HUES48 (cell line): ENCODE measurements at regions not wholly inside any gene's neighbourhood (a gene's known extent, or its start where the extent isn't known, plus 50 kb on each side); places are given as distances from the start of the nearest gene placed in this dataset.

ENCODE experiments used
- H3K27ac ChIP-seq: one replicate; pipeline ENCODE4 v1.7.0; 2013; ENCODE audit warnings: low read depth, low read length, inconsistent platforms
- H3K27me3 ChIP-seq: 2 replicates; pipeline ENCODE4 v1.6.1; 2013; ENCODE audit warnings: mild to moderate bottlenecking, low read length; ENCODE audit not compliant: control insufficient read depth, insufficient read depth
- H3K36me3 ChIP-seq: 2 replicates; pipeline ENCODE4 v1.6.1; 2013; ENCODE audit warnings: low read length; ENCODE audit not compliant: control insufficient read depth, insufficient read depth
- H3K4me1 ChIP-seq: 2 replicates; pipeline ENCODE4 v1.6.1; 2013; ENCODE audit warnings: mild to moderate bottlenecking, low read length; ENCODE audit not compliant: control insufficient read depth, insufficient read depth
- H3K4me3 ChIP-seq: 2 replicates; pipeline ENCODE4 v1.5.1; 2013; ENCODE audit warnings: mild to moderate bottlenecking, low read depth, low read length
- H3K9ac ChIP-seq: 2 replicates; pipeline ENCODE4 v1.6.1; 2013; ENCODE audit warnings: mild to moderate bottlenecking, low read depth, low read length, moderate library complexity
- H3K9me3 ChIP-seq: 2 replicates; pipeline ENCODE4 v1.6.1; 2013; ENCODE audit warnings: low read length; ENCODE audit not compliant: control insufficient read depth, insufficient read depth

DNA sequence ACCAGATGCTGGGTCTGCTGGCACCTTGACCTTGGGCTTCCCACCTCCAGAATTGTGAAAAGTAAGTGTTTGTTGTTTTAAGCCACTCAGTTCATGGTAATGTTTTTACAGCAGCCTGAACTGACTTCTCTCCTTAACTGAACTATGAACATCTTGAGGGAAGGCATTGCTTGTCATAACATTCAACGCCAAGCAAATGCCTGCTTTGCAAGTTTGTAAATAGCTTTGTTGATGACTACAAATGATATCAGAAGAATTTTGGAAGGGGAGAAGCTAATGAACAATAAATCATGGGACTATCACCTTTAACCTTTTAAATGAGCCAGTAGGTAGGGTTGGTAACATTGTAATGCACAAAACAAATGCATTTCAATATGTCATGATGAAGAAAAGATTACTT, 402.4 kb upstream of the ADARB2 start:
- Histone ChIP-seq H3K27ac (no peak overlapping the region), H3K36me3 (no peaks in the 10 kb centered on the region), H3K4me1 (peaks cover 8% of the 10 kb centered on the region; the same call in 1 of the 2 replicates), H3K9me3 (no peaks in the 10 kb centered on the region), H3K9ac (no peak overlapping the region), H3K27me3 (no peaks in the 10 kb centered on the region), H3K4me3 (no peak overlapping the region)

- H3K36me3 ChIP-seq = no peaks in the 10 kb centered on the region
- no peak overlapping the region for H3K4me3 ChIP-seq
- H3K27me3 ChIP-seq = no peaks in the 10 kb centered on the region
- no peak overlapping the region for H3K9ac ChIP-seq
- H3K9me3 ChIP-seq = no peaks in the 10 kb centered on the region; the same call in 1 of the 2 replicates
- H3K27ac ChIP-seq = no peak overlapping the region
- peaks cover 8% of the 10 kb centered on the region; the same call in 1 of the 2 replicates for H3K4me1 ChIP-seq
These were observed 400.3 kb upstream of the ADARB2 start for GRCh38 chr10:2137549-2138174.

- H3K27ac ChIP-seq = no peak overlapping the region
- H3K4me1 ChIP-seq = no peaks in the 10 kb centered on the region
These were observed 393.5 kb upstream of the ADARB2 start for GRCh38 chr10:2130705-2131305.

DNA sequence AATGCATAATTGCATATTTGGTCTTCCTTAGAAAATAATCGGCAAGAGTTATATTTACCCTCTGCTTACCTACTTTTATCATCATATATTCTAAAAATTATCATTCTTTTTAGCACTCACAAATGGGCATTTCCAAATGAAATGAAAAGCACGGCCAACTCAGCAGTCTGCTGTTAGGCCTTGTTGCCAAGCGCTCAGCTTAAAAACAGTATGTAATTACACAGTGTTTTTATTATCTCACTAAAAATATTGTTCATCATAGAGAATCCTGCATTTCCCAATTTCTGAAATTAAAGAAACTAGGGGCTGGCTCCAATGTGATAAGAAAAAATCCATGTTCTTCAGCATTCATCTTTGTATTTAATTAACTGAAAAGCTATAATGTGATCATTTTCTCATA, 391.7 kb upstream of the ADARB2 start:
- H3K9ac ChIP-seq = no peak overlapping the region
- no peaks in the 10 kb centered on the region for H3K4me1 ChIP-seq

More at GRCh38 chr10:2130705-2131305, 393.5 kb upstream of the ADARB2 start:
- Histone ChIP-seq H3K9ac (no peak overlapping the region), H3K27me3 (no peaks in the 10 kb centered on the region), H3K4me3 (no peak overlapping the region), H3K9me3 (no peaks in the 10 kb centered on the region; the same call in 1 of the 2 replicates), H3K36me3 (no peaks in the 10 kb centered on the region)

GRCh38 chr10:2124135-2124534, 386.8 kb upstream of the ADARB2 start:
- Histone ChIP-seq H3K4me1 (no peaks in the 10 kb centered on the region), H3K9ac (no peak overlapping the region), H3K36me3 (no peaks in the 10 kb centered on the region), H3K27ac (no peak overlapping the region), H3K4me3 (no peak overlapping the region), H3K27me3 (no peaks in the 10 kb centered on the region), H3K9me3 (no peaks in the 10 kb centered on the region)

More for the DNA sequence above, 391.7 kb upstream of the ADARB2 start:
- H3K27me3 ChIP-seq = no peaks in the 10 kb centered on the region
- no peak overlapping the region for H3K27ac ChIP-seq
- no peaks in the 10 kb centered on the region; the same call in 1 of the 2 replicates for H3K9me3 ChIP-seq
- no peak overlapping the region for H3K4me3 ChIP-seq
- H3K36me3 ChIP-seq = no peaks in the 10 kb centered on the region

- Histone ChIP-seq H3K36me3 (no peaks in the 10 kb centered on the region), H3K27ac (no peak overlapping the region), H3K27me3 (no peaks in the 10 kb centered on the region), H3K9ac (no peak overlapping the region), H3K9me3 (no peaks in the 10 kb centered on the region), H3K4me3 (no peak overlapping the region), H3K4me1 (no peaks in the 10 kb centered on the region)
These were observed 385.3 kb upstream of the ADARB2 start for GRCh38 chr10:2122431-2123124.

- Histone ChIP-seq H3K27ac (no peak overlapping the region), H3K9ac (no peak overlapping the region), H3K36me3 (no peaks in the 10 kb centered on the region), H3K4me1 (no peaks in the 10 kb centered on the region), H3K9me3 (no peaks in the 10 kb centered on the region), H3K4me3 (no peak overlapping the region), H3K27me3 (no peaks in the 10 kb centered on the region)
These were observed 384.6 kb upstream of the ADARB2 start for GRCh38 chr10:2121929-2122328.

DNA sequence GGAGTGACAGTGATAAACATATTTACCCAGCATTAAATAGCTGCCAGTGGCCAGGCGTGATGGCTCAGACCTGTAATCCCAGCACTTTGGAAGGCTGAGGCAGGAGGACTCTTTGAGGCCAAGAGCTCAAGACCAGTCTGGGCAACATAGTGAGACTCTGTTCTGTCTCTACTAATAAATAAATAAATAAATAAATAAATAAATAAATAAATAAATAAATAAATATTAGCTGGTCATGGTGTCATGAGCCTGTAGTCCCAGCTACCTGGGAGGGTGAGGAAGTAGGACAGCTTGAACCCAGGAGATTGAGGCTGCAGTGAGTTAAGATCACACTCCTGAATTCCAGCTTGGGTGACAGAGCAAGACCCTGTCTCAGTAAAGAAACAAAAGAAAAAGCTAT, 384.0 kb upstream of the ADARB2 start:
- no peaks in the 10 kb centered on the region for H3K27me3 ChIP-seq
- H3K27ac ChIP-seq = no peak overlapping the region
- no peaks in the 10 kb centered on the region for H3K9me3 ChIP-seq
- H3K36me3 ChIP-seq = no peaks in the 10 kb centered on the region
- no peak overlapping the region for H3K4me3 ChIP-seq
- H3K4me1 ChIP-seq = no peaks in the 10 kb centered on the region
- no peak overlapping the region for H3K9ac ChIP-seq

DNA sequence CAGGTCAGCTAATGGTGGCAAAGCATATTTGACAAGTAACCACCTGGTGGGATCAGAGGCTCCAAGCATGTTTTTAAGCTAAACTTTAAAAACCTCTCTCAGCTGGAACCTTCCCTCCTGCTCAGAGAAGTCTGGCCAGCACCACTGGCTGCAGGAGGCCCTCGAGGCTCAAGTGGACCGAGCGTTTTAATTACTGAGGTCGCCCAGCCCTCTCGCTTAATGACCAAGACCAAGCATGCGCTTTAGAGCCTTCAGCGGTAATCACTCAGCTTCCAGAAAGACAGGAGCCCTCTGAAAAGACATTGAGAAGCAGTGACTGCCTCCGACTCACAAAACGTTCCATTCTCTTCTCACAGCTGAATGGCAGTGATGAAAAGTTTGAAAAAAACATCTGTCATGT, 383.4 kb upstream of the ADARB2 start:
- Histone ChIP-seq H3K27me3 (no peaks in the 10 kb centered on the region), H3K27ac (no peak overlapping the region), H3K36me3 (no peaks in the 10 kb centered on the region), H3K4me3 (no peak overlapping the region), H3K4me1 (no peaks in the 10 kb centered on the region), H3K9ac (no peak overlapping the region), H3K9me3 (no peaks in the 10 kb centered on the region)

DNA sequence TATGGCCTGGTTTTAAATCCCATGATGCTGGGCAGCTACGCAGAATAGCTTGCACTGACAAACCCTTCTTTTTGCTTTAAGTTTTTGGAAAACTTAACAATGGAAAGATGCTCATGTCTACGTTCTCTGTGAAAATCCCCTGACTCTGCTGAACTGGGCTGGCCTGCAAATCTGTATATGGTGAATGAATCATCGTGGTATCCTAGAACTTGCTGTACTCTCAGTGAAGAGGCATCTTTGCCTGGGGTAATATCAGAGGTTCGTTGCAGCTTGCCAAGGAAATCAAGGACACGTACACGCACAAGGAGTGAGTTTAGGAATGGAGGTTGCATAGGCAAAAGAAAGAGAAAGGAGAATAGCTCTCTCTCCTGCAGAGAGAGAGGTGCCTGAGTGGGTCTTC, 382.0 kb upstream of the ADARB2 start:
- no peak overlapping the region for H3K9ac ChIP-seq
- H3K36me3 ChIP-seq = no peaks in the 10 kb centered on the region
- no peaks in the 10 kb centered on the region for H3K27me3 ChIP-seq
- no peaks in the 10 kb centered on the region for H3K4me1 ChIP-seq
- no peak overlapping the region for H3K27ac ChIP-seq
- H3K4me3 ChIP-seq = no peak overlapping the region
- no peaks in the 10 kb centered on the region for H3K9me3 ChIP-seq

GRCh38 chr10:2118201-2118600, 380.9 kb upstream of the ADARB2 start:
- no peaks in the 10 kb centered on the region for H3K27me3 ChIP-seq
- no peak overlapping the region for H3K4me3 ChIP-seq
- H3K9me3 ChIP-seq = no peaks in the 10 kb centered on the region
- H3K36me3 ChIP-seq = no peaks in the 10 kb centered on the region
- H3K27ac ChIP-seq = no peak overlapping the region
- H3K4me1 ChIP-seq = no peaks in the 10 kb centered on the region
- H3K9ac ChIP-seq = no peak overlapping the region
